ENCODE measurements at regions not wholly inside any gene's neighbourhood (a gene's known extent, or its start where the extent isn't known, plus 50 kb on each side); places are given as distances from the start of the nearest gene placed in this dataset.

GRCh38 chr15:31264559-31265089 lies 62.0 kb upstream of the KLF13 start:
- DNase-seq = no peak

- no peak for DNase-seq
These were observed 61.4 kb upstream of the KLF13 start for GRCh38 chr15:31265090-31265870.

GRCh38 chr15:31265871-31266711 lies 60.5 kb upstream of the KLF13 start:
- peak; percentile 85 to 86 for DNase-seq

- no peak for DNase-seq
These were observed 59.9 kb upstream of the KLF13 start for GRCh38 chr15:31266712-31267111.

GRCh38 chr15:31267161-31268107 lies 59.2 kb upstream of the KLF13 start:
- no peak for DNase-seq

- peak; percentile 71 to 74 for DNase-seq
These were observed 58.5 kb upstream of the KLF13 start for GRCh38 chr15:31268108-31268501.

- DNase-seq = no peak
These were observed 57.5 kb upstream of the KLF13 start for GRCh38 chr15:31268911-31269784.

GRCh38 chr15:31269816-31270575 lies 56.6 kb upstream of the KLF13 start:
- no peak for DNase-seq

GRCh38 chr15:31270767-31271166 lies 55.9 kb upstream of the KLF13 start:
- DNase-seq = no peak

- no peak for DNase-seq
These were observed 55.4 kb upstream of the KLF13 start for GRCh38 chr15:31271224-31271635.

GRCh38 chr15:31271711-31272557 lies 54.7 kb upstream of the KLF13 start:
- no peak for DNase-seq

- DNase-seq = no peak
These were observed 53.9 kb upstream of the KLF13 start for GRCh38 chr15:31272558-31273257.

- no peak for DNase-seq
These were observed 53.2 kb upstream of the KLF13 start for GRCh38 chr15:31273258-31273941.

- DNase-seq = no peak
These were observed 51.9 kb upstream of the KLF13 start for GRCh38 chr15:31274496-31275330.

GRCh38 chr15:31275331-31276262 lies 51.0 kb upstream of the KLF13 start:
- no peak for DNase-seq

GRCh38 chr15:31276596-31277298 lies 49.9 kb upstream of the KLF13 start:
- DNase-seq = no peak
